ENCODE measurements at regions not wholly inside any gene's neighbourhood (a gene's known extent, or its start where the extent isn't known, plus 50 kb on each side); places are given as distances from the start of the nearest gene placed in this dataset.

DNA sequence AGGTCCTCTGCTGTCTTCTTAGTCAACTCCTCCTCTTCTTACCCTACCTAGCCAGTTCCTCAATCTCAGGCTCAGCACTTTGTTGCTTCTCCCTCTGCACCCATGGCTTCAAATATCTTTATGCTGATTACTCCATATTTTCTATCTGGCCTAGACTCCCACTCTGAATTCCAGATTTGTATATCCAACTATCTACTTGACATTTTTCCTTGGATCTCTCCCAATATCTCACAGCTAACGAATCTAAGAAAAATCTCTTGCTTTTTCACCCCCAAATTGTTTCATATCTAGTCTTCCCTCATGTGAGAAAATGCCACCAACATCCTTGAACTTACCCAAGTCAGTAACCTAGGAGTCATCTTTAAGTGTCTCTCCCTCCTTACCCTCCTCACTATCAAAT is 176.4 kb upstream of the ERCC4 start:
- no peak for DNase-seq

DNA sequence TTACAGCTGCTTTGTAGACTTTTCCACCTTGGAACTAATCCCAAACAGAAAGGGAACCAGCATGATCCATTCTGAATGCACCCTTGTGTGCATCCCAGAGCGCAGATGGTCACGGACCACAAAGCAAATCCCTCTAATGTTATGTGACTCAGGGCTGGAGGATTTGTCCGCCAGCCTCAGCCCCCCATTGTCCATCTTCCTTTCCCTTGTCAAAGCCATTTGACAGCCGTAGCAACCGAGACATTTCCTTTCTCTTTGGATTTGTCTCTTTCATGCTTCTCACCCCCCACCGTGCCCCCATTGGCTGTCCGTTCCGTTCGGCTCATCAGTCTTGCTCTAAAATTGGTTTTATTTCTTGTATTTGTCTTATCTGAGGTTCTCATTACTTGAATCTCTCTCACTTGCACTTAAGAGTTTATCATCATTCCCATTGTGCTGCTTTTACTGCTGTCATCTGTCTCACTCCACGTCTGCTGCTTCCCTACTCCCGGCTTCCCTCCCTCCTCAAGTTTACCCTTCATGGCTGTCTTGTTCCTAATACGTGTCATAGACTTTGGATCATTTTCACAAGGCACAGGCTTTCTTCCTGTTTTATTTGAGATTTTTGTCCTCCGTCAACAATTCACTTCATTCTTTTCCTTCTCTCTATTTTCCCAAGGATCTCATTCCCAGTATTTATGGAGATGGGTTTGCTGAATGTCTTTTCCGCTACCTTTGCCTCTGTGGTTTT is 163.4 kb upstream of the ERCC4 start:
- DNase-seq = peak; percentile 74

DNA sequence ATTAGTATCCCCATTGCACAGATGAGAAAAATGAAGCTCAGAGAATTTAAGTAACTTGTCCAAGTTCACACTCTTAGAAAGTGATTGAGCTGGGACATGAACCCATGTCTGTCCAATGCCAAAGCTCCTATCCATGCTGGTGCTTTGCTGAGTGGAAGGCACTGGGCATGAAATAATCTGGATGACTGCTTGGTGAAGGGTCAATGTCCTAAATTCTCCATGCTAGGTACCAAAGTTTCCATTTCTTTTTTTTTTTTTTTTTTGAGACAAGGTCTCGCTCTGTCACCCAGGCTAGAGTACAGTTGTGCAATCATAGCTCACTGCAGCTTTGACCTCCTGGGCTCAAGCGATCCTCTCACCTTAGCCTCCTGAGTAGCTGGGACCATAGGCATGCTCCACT is 153.6 kb upstream of the ERCC4 start:
- DNase-seq = no peak

DNA sequence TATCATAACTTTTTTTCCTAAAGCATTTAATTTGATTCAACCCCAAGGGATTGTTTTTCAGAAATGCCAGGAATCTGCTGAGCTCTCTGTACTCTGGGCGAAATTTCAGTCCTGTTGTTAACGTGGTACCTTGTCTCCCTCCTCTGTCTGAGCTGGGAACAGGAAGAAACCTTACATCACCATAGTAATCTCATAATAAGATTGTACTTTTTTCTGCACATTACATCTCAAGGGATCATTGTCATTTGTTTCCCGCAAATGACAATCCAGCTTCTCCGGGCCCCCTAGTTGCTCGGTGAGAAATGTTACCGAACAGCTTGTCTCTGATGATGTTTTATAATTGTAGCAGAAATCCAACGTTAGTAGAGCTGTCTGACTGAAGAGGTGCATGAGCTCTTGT is 152.7 kb upstream of the ERCC4 start:
- DNase-seq = peak; percentile 62

DNA sequence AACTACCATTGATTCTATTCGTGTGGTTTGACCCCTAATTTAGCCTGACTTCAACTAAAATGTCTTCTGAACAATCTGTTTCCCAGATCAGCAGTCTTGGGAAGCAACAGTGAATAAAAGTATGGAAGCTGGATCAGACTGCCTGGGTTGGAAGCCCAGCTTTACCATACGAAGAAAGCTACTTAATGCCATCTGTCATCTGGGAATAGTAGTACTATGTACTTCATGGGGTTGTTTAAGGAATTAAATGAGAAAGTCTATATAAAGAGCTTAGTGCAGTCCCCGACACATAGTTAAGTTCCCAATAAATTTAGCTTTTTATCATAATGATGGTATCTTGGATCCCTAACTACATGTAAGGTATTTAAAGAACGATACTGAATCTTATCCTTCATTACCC is 151.5 kb upstream of the ERCC4 start:
- no peak for DNase-seq

DNA sequence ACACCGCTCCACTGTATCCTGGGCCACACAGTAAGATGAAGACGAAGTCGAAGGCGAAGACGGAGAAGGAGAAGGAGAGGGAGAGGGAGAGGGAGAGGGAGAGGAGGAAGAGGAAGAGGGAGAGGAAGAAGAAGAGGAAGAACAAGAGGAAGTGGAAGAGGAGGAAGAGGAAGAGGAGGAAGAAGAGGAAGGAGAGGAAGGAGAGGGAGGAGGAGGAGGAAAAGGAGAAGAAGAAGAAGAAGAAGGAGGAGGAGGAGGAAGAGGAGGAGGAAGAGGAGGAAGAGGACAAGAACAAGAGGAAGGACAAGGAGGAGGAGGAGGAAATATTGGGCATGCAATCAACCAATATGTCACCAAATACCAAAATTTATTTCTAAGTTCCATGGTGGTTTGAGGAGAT is 149.5 kb upstream of the ERCC4 start:
- DNase-seq = no peak

DNA sequence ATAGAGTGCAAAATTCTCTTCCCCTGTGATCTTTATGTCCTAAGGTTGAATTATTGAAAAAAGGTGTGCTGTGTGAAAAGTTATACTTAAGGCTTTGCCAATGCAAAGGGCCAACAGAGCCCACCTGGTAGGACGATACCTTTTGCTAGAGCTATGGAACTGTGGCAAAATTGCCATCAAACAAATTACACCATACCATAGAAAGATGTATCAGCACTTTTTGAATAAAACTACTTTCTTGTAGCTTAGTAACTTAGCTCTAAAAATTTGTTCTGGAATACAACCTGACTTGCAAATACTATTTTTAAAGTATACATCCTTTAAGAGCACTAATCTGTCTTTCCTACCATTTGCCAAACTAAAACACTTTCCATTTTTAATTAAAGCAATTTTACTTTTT is 147.2 kb upstream of the ERCC4 start:
- no peak for DNase-seq

DNA sequence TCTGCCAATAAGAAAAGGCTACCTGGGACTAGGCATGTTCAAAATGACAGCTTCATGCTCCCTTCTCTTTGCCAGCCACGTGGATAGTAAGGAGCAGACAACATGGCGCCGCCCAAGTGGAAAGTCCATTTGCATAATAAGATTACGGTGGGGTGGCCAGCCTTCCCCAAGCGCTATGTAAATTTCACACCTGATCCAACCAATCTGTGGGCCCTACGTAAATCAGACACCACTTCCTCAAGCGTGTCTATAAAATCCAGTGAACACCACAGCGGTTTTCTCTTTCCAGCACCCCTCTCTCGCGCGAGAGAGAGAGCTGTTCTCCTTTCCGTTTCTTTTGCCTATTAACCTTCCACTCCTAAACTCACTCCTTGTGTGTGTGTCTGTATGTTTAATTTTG is 140.3 kb upstream of the ERCC4 start:
- peak; percentile 56 for DNase-seq

DNA sequence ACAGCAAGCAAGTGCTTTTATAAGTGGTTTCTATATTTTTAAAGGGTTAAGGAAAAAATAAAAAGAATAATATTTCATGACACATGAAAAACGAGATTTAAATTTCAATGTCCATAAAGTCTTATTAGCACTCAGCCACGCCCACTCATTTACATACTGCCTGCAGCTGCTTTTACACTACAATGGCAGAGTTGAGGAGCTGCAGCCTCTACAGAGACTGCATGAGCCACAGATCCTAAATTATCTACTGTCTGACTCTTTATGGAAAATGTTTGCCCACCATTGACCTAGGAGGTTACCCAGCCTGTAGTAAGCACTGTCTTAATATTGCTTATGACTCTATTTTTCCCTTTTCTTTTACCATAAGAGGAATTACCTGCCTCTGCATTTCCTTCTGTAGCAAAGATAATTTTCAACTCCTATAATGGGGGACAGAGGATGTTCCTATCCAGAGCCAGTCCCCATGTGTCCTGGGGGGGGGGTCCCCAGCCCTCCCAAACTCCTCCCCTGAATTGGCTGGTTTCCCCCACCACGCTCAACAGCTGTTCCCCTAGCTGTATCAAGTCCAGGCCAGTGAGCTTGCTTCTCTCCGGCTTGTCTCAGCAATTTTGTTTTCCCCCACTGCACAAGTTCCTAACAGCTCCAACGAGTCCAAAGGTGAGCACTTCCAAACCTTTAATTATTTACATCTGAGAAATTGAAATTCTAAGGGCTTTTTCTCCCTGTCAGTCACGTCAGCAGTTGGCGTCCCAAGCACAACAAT is 139.4 kb upstream of the ERCC4 start:
- peak; percentile 23 for DNase-seq

DNA sequence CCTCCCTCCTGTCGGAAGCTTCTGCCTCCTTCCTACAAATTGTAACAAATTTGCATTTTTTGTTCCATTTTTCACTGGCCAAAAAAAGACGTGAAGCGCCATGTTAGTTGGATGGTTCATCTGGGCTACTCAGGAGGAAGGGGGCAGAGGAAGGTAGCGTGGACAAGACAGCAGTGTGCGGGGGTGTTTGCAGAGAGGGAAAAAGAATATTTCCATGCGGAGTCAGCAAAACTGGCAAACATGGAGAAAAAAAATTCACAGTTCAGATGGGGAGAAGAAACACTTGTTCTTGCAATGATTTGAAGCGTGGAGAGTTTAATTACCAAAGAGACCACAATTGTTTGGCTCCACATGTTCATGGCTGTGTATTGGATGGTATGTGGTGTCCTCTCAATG is 138.8 kb upstream of the ERCC4 start:
- no peak for DNase-seq

DNA sequence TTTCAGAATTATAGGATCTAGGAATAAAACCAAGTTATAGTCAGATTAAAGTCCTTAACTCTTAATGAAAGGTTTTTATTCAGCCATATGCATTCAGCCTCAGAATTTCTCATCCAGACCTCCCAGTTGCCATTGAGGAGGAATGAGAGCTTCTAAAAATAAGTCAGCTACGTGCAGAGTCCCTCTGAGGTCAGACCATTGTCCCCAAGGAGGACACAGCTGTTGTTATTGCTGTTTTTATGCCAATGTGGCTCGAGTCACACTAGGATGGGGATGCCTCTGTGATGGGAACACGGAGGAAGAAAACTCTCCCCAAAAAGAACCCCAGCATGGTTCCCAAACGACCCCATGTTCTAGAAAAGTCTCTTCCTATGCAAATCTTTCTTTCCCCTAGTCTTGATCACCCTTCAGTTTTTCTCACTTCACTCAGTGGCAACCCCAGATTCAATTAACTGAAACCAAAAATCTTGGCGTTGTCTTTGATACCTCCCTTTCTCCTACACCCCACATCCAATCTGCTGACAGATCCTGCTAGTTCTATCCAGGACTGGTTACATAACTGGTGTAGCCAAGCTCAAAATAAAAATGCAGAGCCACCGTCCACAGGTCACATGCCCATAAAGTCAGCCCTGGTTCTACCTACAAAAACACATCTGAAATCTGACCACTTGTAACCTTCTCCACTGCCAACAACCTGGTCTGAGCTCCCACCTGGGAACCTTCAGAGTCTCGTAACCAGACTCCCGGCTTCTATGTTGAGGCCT is 138.2 kb upstream of the ERCC4 start:
- DNase-seq = peak; percentile 48

DNA sequence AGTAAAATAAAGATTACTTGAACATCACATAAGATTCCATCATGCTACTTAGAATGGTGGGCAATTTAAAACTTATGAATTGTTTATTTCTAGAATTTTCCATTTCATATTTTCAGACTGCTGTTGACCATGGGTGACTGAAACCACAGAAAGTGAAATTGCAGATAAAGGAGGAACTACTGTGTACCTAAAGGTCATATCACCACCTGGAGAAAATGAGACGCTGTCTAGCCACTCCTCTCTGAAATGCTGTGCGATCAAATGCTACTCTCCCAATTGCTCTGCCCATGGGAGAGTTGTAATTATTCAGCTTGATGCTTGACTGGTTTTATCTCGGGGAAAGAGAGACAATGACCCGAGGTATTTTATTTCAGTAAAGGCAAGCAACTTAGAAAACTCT is 128.9 kb upstream of the ERCC4 start:
- DNase-seq = no peak

DNA sequence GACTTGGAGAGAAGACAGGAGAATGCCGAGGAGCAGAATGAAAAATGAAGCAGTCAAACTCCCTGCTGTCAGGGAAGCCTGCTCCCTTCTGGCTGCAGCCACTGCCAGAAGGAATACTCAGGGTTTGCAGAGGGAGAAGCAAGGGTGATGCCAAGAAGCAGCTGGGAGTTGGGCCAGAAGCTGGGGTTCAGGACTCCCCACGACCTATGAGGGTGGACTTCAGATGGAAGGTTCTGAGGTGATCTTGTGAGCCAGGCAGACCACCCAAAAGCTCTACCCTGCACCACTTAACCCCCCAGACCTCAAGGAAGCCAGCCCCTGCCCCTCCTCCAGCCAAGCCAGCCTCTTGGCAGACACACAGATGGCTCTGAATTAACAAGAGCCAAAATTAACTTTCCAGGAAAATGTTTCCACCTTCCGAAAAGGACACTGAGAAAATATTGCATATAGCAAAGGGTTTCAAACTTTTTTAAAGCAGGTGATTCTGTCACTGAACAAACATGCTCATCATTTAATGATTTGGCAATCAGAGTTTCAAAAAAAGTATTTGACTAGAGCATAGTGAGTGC is 126.0 kb upstream of the ERCC4 start:
- DNase-seq = no peak

DNA sequence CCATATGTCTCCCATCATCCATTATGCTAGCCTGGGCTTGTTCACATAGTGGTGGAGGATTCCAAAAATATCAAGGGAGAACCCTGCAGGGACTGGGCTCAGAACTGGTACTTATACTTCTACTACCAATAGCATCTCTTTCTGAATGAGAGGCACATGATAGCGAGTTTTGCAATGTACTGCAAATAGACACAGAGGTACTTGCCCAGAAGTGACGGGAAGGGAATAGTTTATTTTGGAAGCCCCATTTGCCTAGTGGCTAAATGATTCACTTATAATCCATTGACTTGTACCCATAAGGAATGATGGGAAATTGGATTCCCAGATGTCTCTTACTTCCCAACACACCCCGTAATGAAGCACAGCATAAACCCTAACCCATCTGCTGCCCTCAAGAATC is 124.8 kb upstream of the ERCC4 start:
- DNase-seq = no peak

DNA sequence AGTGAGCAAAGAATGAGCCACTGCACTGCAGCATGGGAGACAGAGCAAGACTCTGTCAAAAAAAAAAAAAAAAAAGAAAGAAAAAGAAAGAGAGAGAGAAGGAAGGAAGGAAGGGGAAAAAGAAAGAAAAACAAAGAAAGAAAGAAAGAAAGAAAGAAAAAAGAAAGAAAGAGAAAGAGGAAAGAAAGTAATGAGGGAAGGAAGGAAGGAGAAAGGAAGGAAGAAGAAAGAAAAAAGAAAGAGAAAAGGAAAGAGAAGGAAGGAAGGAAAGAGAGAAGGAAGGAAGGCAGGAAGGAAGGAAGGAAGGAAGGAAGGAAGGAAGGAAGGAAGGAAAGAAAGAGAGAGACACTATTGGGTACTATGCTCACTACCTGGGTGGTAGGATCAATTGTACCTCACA is 122.2 kb upstream of the ERCC4 start:
- no peak for DNase-seq

DNA sequence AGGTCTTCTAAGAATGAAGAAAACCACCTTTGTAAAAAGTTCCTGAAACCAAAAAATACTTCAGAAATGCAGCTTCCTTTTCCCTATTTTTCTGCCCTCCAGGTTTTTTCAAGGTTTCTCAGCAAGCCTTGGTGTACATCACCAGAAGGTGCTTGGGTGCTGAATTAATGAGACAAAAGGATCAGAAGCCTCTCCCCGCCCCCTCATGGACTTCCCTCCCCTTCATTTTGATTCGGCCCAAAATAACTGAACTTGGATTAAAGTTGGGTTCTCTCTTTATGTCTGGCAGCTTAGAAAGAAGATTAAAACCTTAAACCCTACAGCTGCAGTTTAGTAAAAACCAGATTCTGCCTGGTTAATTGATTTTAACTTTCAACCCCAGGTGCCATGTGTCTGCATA is 121.7 kb upstream of the ERCC4 start:
- no peak for DNase-seq

DNA sequence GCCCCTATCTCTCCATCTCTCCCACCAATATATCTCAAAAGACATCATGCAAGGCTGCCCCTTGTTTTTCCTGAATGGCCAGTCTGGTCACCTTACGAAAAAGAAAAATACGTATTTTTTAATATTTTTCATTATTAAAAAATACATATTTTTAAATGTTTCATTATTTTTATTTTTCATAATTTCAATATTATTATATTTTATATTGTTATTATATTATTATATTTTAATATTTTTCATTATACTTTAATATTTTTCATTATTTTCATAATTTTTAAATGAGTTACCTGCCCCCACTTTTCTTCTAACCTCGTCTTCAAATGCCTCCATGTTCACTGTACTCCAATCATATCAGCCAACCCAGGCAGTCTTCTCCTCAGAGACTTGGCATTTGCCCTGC is 116.0 kb upstream of the ERCC4 start:
- no peak for DNase-seq

DNA sequence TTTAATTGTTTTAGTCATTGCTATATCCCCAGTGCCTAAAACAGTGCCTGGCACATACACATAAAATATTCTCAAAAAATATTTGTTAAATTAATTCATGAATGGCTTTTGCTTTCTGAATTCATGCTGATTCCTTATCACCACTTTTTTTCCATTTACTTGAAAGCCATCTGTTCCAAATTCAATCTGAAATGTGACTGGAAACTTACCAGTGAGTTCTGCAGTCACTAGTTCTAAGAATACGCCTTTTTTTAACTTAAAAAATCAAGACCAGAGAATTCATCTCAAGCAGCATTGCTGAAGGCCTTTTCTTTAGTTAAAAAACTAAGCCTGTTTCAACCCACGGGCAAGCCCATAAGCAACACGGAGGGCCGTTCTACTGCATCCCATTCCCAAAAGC is 114.0 kb upstream of the ERCC4 start:
- no peak for DNase-seq

DNA sequence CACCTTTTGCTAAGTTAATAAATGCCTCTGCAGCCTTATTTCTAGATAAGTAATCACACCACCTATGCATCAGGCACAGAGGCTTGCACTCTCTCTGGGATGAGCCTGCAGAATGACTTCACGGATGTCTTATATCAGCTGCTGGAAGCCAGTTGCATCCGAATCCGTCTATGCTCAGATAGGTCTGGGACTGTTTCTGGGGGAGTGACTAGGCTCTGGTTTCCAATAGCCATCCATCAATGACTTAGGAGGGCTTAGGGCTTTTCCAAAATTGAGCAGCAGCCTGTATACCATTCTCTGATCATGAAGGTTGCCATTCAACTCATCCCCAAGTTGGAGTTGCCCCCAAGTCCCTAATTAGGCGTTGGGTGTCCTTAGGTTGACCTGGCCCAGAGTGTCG is 113.3 kb upstream of the ERCC4 start:
- DNase-seq = no peak

DNA sequence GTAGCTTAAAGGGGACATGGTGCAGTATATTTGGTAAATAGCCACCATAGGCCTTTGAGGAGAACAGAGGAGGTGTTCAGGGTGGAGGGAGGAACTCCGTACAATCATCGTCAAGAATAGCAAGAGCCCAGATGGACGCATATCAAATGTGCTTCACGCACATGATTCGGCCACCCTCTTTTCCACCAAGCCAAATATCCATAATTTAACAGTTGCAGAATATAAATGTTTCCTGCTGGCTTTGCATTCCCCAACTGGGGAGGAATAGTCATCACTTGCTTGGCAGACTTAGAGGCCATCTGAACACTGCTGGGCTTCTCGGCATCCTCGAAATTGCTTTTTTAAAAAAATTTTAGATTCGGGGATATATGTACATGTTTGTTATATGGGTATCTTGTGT is 111.9 kb upstream of the ERCC4 start:
- DNase-seq = no peak

DNA sequence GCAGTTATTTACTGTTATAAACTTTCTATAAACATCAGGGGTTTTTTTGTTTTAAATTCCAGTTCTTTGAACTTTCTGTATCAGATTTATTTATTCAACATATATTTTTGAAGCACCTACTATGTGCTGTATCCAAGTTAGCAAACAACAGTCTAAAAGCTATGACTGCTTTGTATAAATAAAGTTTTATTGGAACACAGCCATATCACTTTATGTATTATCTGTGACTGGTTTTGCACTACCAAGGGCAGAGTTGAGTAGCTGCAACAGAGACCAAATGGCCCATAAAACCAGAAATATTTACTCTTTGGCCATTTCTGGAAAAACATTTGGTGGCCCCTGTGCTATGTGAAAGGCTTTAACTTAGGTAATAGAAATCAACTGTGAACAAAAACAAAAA is 110.2 kb upstream of the ERCC4 start:
- no peak for DNase-seq

DNA sequence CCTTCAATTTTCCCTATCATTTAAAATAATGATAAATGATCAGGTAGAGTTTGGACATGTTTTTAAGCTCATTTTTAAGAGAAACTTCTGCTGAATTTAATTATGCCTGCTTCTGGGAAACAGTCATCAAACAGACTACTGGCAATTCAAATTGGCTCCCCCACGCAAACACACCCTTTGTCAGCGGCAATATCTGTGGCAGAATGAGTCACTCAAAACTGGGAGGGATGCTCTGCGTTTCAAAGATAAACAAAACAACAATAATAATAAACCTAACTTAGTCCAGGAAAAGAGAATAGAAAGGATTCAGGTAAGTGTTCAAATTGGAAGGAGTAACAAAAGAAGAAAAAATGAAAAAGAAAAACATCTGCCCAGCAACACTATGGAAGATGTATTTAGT is 108.1 kb upstream of the ERCC4 start:
- no peak for DNase-seq

DNA sequence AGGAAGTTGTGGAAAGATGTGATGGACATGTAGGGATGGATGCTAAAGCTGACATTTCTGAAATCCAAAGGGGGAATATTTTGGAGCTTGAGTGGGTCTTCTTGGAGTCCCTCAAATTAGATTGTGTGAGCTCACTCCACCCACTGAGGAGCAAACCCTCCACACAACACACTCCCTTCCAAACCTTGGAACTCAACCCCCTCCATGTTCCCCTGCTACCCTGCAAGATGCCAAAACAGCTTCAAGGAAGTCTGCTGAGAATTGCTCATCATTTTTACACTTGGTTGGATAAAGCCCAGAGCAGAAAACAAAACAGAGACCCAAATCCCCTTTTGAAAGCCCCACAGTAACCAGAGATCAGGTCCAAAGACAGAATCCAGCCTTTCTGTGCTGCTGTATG is 103.3 kb upstream of the ERCC4 start:
- no peak for DNase-seq

DNA sequence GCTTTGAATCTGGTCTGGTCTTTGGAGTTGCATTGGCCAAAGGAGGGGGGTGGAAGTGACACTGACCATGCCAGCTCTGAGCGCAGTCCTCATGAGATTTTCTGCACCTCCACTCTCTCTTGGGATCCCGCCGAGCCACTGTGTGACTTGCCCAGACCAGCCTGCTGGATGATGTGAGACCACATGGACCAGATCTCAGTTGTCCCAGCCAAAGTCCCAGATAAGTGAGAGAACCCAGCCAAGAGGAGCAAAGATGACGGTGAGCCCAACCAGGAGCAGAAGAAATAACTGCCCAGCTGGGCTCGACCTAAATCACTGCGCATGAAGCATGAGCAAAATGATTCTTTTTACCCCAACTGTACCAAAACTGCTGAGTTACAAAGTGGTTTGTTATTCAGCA is 96.5 kb upstream of the ERCC4 start:
- no peak for DNase-seq
